Stimulated activated CD4-positive, alpha-beta T cell treated with anti-CD3 and anti-CD28 coated beads, Interleukin-2, amount 100 ng/mL, for 48 hours (primary cell): ENCODE measurements at regions not wholly inside any gene's neighbourhood (a gene's known extent, or its start where the extent isn't known, plus 50 kb on each side); places are given as distances from the start of the nearest gene placed in this dataset.

Experiments
- DNase-seq, 2 donors: peaks; one replicate each; pipeline ENCODE4 v3.0.0-alpha.2; 2020

DNA sequence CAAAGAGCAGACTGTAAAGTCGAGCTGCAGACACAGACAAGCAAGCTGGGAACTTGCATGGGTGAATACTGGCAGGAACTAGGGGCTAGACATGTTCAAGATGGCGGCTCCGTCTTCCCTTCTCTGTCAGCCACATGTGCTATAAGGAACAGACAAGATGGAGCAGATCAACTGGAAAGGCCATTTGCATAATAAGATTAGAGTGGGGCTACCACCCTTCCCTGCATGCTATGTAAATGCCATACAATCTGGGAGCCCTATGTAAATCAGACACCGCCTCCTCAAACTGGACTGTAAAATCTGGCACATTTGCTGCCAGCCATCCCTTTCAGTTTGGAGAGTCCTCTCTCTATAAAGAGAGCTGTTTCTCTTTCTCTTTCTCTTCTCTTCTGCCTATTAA, 640.1 kb upstream of the CDH8 start:
- DNase-seq: no peak

DNA sequence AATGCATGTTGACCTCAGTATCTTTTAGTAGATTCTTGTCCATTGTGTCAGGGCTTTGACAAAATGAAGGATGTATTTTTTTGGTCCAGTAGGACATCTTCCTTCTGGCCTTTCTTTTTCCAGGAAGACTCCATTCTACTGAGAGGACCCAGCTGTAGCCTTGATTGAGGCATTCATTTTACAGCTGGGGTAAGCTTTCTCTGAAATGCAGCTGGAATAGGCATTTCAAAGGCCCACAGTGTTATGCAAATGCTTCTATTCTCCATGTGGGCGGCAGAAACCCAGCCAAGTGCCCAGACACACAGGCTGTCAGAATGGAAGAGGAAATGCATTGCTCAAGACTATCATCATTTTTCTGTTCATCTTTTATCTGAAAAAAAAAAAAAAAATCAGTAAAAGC, 629.0 kb upstream of the CDH8 start:
- DNase-seq: no peak

DNA sequence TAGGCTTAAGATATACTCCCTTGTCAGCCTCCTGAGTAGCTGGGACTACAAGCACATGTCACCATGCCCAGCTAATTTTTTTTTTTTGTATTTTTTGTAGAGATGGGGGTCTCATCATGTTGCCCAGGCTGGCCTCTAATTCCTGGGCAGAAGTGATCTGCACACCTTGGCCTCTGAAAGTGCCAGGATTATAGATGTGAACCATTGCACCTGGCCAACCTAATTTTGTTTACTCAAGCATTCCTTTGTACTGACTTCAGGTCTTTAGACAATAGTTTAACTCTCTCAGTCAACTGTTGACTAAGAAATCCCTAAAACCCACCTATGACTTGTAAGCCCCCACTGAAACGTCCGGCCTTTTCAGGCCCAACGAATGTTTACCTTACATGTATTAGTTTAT, 628.3 kb upstream of the CDH8 start:
- DNase-seq: no peak

DNA sequence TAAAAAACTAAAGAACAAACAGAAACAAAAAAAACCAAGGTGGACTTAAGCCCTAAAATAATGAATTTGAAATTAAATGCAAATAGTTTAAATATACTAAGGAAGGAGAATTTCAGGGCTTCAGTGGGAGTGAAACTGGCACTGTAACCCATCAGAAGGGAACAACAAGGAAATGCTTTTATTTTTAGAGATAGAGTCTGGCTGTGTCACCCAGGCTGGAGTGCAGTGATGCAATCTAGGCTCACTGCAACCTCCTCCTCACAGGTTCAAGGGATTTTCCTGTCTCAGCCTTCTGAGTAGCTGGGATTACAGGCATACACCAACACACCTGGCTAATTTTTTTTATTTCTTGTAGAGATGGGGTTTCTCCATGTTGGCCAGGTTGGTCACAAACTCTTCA, 625.2 kb upstream of the CDH8 start:
- no peak for DNase-seq

DNA sequence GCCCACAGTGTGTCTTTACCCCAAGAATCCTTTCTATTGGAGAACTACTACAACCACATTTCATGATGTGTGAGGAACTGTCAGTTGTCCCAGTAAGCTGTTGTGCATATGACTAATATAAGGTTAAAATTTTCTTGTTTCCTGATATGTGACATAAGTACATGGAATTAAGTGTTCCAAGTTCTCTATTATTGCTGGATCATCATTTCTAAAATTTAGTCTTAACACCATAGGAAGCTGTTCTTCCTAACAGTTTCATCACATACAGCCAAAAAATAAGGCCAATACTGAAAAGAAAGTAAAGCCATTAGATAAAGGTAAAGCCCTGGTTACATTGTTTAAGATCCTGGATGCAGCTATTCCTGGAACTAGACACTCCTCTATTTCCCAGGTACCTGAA, 620.9 kb upstream of the CDH8 start:
- no peak for DNase-seq

DNA sequence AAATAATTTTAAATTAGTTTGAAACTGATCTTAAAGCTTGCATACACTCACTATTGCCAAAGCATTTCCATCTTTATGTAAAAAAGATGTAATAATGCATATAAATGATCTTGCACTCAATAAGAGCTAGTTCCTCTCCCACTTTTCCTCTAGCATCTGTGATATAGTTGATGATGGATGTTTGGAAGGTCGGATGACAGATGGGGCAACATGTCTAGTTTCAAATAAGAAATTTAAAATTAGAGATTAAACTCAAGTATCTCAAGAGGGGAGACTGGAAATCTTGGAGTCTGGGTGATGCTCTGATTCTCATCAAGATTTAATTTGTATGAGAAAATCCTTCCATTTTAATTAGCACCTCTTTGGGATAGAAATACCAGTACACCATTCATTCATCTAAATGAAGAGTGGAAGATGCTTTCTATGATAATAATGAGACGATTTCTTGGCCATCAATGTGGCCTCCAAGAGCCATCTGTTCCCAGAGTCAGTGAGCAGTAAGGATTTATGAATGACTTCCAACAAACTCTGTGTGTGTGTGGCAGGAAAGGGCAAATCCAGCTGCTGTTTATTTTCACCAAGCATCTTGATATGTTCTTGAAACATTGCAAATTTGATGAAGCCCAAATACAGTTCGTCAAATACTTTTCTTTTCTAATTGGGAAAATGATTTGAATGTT, 616.3 kb upstream of the CDH8 start:
- no peak for DNase-seq

DNA sequence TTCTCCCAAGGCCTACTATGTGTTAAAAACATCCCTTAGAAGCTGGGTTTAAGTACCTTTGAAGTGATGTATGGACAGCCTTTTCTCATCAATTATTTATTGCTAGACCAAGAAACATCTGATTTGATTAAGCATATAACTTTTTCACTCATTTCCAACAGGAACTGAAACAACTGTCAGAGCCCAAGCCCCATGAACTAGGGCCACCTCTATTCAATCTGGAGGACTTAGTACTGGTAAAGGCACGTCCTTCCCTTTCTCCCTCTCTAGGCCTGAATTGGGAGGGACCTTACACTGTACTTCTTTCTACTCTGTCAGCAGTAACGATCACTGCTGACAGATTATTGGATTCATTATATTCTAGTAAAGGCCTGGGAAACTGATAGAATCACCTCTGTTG, 612.0 kb upstream of the CDH8 start:
- no peak for DNase-seq

DNA sequence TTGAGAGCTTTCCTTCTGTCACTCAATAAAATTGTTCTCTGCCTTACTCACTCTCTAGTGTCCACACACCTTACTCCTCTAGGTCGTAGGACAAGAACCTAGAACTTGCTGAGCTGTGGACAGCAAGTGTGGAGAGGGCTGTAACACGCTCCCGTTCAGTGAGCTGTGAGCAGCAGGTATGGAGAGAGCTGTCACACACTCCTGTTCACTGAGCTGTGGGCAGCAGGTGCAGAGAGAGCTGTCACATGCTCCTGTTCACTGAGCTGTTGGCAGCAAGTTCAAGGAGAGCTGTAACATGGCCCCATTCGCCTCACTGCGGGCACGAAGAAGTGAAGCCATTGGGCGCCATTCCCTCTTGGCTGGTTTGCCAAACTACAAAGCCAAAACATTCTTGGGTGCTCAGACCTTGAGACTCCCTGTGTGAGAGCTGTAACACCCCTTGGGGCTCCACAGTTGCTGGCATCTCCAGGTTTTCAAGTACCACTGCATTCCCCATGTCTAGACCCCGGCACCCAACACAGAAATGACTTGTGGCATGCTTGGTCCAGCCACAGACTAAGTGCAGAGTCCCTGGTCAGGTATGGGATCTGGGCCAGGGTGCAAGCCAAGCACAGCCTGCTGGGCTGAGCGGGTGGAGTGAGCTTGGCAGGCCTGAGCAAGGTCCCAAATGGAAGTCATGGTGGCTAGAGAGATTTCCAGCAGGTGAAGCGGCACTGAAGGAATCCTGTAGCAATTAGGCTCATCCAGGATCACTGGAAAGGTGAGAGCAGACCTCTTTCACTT, 608.0 kb upstream of the CDH8 start:
- DNase-seq: no peak

DNA sequence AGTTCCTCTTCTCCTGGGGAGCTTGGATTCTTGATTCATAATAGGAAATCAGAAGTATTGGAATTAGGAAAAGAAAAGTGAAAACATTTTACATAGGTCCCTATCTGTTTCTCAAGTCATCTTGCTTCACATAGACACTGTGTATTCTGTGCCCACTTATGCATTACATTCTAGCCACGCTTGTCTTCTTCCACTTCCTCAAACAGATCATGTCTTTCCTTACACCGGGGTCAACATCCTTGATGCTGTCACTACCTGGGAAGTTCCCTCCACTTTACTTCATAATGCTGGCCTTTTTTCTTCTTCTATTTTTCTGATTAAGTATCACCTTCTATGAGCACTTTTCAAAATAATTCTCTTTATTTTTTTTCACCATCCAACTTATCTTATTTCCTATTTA, 606.4 kb upstream of the CDH8 start:
- DNase-seq: no peak

DNA sequence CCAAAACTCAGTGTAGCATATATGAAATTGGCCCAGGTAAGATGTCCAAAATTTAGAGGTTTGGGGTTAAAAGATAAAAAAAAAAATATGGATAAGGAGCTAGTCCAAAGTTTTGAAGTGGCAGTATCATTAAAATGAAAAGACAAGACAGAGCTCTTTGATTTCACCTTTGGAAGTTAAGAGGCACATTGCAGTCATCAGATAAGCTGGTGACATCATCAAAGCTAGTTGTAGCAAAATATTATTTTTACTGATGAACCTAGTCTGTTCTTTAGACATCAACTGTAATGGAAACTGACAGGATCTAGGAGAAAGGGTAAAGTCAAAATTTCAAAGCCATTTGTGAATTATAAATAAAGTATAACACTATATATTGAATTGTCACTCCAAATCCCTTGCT, 603.7 kb upstream of the CDH8 start:
- DNase-seq: no peak

DNA sequence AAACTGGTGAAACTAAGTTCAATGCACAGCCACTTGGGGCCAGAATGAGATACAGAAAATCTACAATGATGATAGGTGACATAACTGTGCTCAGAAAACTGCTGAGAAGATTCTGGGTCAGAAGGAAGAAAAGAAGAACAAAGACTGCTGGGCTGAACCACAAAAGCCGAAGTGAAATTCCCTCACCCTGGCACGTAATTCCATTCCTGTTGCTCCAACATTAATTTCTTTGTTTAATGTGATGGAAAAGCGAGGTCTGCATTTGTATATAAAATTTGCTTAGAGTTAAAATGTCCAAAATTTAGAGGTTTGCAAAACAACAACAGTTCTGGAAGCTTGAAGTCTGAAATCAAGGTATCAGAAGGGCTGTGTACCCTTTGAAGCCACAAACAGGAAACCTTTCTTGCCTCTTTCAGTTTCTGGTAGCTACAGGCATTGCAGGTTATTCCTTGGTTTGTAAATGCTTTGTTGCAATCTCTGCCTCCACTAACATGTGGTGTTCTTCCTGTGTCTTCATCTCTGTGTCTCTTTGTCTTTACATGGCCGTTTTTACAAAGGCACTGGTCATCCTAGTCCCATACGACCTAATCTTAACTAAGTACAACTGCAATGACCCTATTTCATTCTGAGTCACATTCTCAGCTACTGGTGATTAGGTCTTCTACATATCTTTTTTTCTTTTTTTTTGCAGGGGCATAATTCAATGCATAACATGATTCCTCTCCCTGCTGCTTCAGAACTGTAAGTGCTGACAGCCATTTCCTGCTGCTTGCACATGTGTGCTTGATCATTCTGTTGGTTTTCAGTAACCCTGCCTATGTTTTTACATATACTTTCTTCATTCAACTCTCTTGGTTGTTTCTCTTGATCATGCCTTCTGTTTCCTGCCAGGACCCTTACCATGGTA, 603.0 kb upstream of the CDH8 start:
- DNase-seq: no peak

DNA sequence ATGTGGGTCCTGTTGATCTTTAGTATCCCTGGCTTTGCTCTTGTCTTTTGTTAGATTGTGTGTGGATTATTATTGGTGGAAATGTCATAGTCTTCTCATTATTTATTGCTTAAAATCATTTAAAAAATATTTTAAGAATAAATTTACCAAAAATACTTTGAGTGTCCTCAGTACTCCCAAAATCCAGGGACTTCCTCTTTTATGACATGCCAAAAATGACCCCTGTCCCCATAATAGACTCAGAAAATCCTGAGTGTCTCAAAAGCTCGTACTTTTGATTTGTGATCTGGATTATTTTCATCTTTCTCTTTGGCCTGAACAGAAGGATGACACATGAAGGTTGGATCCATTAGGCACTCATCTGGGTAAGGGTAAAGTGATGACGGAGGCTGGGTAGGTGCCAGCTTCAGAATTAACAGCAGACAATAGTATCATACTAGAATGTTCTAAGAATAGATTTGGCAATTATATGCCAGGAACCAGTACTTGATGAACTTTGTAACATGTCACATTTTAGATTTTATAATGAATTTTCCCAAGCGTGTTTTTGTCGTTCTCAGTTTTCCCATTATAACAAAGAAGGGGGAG, 602.2 kb upstream of the CDH8 start:
- DNase-seq: no peak

DNA sequence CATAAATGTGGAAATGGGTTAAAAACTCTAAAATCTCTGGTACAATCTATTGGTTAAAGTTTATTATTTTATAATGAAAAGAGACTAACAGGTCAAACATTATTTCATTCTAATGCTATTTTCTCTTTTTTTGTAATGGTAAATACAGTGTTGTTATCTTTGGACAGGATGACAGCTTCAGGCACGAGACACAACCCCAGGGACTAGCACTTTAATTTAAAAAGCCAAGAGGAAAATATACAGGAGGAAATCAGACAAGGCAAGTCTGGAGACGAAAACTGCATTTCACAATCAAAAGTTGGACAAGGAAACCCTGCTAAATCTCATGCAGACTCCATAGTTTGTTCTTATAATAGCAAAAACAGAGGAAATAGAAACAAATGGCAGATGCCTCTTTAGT, 589.1 kb upstream of the CDH8 start:
- DNase-seq: no peak

DNA sequence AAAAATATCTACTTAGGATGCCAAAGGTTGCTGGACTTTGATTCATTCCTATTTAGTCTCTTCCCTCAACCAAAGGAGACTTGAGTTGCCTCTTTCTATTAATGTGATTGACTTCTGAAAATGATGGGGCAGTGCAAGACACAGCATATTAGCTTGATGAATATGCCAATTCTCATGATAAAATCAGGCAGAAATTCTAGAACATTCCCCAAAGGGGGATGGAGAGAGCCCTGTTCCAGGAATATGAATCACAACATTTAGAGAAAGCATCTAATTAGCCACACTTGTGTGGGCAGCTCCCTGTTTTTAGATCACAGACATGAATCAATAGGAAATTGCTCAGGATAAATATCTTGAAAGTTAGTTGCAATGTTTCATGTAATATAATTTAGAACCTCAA, 584.0 kb upstream of the CDH8 start:
- no peak for DNase-seq

DNA sequence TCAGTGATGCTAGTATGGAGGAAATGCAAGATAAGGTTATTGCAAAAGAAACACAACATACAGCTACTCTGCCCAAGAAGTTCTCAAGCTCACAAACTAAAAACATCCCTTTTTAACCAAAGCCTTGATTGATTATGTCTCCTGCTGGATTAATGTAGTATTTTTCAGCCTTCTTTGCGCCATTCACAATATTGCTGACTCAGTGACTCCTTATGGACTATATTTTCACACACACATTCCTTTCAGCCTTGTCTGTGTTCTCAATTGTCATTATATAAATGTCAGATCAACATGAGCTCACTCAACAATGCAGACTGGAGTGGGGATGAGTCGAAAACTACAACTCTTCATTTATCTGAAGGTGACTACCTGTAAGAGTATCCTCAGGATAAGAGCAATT, 579.3 kb upstream of the CDH8 start:
- no peak for DNase-seq

DNA sequence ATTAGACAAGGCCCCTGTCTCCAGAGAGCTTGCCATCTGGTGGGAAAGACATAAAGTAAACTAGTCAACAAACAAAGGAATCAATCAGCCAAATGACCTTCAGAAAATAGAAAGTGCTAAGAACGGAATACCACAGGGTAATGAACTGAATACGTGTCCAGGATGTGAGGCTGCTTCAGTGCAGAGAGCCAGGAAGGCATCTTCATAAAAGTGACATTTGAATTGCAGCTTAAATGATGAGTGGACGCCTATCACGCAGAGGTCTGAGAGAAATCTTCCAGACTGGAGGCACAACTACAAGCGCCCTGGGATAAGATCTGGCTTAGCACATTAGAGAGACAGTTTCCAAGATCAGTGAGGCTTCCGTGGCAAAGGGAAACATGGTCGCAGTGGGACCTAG, 574.1 kb upstream of the CDH8 start:
- no peak for DNase-seq

DNA sequence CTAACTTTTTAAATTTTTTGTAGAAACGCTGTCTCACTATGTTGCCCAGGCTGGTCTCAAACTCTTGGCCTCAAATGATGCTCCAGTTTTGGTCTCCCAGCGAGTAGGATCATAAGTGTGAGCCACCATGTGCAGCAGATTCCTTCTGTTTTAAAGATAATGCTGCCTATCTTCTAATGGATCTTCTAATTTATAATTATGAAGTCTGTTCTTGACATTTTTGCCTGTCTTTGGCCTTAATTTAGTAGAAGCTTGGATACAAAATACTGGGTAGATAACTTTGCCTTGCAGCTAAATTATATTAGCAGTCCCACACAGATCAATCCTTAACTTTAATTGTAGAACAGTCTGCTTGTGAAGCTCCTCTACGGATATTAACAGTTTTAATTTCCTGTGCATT, 566.6 kb upstream of the CDH8 start:
- no peak for DNase-seq

DNA sequence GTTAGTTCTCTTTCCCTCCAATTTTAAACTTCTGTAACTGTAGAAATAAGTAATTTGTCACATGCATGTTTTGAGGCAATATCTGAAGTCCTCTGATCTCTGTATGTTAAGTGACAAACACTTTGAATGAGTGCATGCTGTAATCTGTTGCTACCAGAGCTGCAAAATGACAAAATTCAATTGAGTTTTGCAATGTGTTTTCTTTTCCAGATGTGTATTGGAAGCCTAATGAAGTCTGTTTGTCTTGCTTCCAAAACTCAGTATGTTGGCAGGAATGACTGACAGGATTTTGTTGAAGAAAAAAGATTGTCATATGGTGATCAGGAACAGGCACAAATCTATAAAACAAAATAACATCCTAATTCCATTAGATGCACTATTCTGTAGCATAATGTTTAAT, 561.6 kb upstream of the CDH8 start:
- no peak for DNase-seq

DNA sequence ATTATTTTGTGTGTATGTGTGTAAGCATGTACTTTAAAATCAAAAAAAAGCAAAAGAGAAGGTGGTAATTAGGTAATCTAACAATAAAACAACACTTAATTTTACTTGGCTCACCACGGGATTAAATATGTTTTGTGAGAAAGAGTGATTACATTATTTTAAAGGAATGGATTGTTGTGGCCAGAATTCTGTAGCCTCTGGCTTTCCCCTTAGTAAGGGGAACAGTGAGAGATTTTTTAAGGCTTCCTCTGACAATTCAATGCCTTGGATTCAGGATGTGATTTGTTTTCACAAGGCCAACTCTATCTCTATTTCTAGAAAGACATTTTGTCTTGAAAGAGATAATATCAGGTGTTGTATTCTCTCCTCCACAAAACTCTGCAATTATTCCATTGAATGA, 560.3 kb upstream of the CDH8 start:
- DNase-seq: no peak

DNA sequence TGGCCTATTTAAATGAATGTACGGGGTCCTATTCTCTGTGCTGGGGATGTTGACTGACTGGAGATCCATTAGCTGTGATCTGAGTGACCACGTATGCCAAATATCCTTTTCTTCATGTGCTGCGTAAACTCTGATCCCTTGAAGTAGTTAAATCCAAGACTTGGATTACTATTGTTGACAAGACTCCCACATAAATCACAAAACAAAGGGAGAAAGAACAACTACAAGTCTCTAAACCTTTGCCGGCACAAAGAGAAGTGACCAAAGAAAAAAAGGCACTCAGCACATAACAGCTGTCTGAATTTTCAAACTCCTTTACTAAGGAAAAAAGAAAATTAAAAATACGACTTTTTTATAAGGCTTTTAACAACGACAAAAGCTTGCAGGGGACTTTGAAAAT, 559.9 kb upstream of the CDH8 start:
- DNase-seq: no peak

DNA sequence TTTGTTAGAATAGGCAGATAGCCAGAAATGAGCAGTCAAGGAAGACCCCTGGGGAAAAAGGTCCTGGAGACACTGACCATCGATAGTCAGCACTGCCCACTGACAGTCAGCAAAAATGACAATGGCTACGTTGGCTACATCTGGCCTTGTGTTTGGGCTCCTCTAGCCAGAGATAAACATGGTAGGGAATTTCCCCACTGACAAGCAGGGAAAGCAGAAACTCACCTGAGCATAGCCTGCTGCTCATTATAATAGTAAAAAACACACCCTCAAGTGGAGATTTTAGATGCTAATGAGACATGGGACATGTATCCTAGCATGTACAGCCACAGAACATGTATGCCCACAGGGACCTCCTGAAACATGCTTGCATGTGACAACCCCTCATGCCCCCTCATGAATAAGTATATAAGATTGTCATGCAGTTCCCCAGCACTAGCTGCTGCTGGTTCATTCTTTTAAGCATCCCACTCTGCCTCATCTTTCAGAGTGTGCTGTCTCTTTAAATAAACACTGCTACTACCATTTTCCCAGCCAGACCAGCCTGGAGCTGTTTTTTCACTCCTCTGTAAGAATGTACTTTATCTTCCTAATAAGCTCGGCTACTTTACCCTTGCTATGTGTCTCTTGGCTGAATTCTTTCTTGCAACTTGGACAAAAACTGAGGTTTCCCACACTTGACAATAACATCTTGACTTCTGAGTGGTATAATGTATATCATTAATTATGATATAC, 550.1 kb upstream of the CDH8 start:
- no peak for DNase-seq

DNA sequence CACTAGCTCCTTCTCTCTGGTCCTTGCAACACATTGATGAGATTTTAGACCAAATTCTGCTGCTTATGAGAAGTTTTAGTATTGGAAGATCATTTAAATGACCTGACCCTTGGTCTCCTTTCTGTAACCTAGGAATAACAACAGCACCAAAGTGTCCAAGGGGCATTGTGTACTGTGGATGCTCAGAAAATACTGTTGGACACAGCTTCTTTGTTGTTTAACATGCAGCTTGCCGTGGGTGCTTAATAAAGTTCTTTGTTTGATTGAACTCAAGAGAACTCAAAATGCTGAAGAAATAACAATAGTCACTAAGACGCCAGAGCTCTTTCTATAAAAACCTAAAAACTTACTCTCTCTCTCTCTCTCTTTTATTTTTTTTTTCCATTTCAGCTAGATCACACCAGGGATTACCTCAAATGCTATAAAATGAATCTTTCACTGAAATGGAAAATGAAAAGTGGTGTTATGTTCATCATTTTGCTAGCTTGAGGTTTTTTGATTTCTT, 548.9 kb upstream of the CDH8 start:
- no peak for DNase-seq

DNA sequence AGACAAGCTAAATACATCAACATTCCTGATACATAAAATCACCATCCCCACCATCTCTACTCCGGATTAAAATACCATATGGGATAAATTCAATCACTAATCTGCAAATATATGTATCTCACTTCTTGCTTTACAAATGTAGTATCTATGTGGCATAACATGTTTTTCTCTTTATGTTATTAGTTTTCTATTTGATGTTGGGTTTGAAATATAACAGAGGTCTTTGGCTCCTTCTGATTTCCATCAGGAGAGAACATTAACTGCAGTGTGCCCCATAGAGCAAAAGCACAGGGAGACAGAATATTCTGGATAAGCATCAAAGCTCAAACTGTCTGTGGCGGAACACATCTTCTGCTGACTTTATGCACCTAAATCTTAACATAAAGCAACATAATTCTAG, 547.2 kb upstream of the CDH8 start:
- DNase-seq: no peak
